OCI-LY3 (cell line): ENCODE measurements at regions not wholly inside any gene's neighbourhood (a gene's known extent, or its start where the extent isn't known, plus 50 kb on each side); places are given as distances from the start of the nearest gene placed in this dataset.

Source experiments
- EZH2phosphoT487 ChIP-seq: fragments of 200-600 bp; shearing (Covaris generic); IDR thresholded peaks from 2 replicates; pipeline ENCODE4 v1.6.1; 2018; ENCODE audit warnings: antibody characterized with exemption, mixed run types, low read depth
- TF ChIP-seq, protein P1 (sequence below): fragments of 200-600, 300-600 bp; sonication (generic); IDR thresholded peaks from 2 replicates; pipeline ENCODE4 v1.5.1; 2014; ENCODE audit warnings: antibody characterized with exemption, low read length, low read depth

DNA sequence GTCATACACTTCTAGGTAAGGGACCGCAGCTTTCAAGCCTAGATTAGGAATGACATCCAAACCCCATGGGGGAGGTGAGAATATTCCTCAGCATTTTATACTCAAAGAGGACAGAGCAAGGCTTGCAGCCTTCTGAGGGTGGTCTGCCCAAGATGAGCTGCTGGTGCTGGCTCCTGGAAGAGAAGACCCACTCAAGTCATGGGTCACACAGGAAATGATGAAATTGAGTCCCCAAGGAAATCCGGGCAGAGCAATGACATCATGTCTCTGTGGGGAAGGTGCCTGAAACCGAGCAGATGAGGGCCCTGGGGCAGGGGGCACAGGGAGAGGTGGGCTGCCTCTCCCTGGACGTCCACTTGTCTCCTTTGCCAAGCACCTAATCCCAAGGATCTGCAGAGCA lies 468.7 kb downstream of the TSHZ3 start:
- TF ChIP-seq, protein P1, sequence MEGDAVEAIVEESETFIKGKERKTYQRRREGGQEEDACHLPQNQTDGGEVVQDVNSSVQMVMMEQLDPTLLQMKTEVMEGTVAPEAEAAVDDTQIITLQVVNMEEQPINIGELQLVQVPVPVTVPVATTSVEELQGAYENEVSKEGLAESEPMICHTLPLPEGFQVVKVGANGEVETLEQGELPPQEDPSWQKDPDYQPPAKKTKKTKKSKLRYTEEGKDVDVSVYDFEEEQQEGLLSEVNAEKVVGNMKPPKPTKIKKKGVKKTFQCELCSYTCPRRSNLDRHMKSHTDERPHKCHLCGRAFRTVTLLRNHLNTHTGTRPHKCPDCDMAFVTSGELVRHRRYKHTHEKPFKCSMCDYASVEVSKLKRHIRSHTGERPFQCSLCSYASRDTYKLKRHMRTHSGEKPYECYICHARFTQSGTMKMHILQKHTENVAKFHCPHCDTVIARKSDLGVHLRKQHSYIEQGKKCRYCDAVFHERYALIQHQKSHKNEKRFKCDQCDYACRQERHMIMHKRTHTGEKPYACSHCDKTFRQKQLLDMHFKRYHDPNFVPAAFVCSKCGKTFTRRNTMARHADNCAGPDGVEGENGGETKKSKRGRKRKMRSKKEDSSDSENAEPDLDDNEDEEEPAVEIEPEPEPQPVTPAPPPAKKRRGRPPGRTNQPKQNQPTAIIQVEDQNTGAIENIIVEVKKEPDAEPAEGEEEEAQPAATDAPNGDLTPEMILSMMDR: no peak
- no peak for TF ChIP-seq EZH2phosphoT487
